OCI-LY3 (cell line): ENCODE measurements at regions not wholly inside any gene's neighbourhood (a gene's known extent, or its start where the extent isn't known, plus 50 kb on each side); places are given as distances from the start of the nearest gene placed in this dataset.

Experiments used
- H2AFZ ChIP-seq: fragments of 200-600, 300-600 bp; shearing (Covaris generic); 2 replicates; pipeline ENCODE4 v1.6.0; 2014; ENCODE audit warnings: antibody characterized with exemption, low read depth, low read length
- H3K27ac ChIP-seq: fragments of 200-600, 300-600 bp; sonication (generic); 2 replicates; pipeline ENCODE4 v1.5.1; 2014; ENCODE audit warnings: mild to moderate bottlenecking, low read length, moderate library complexity, mixed read lengths
- H3K27me3 ChIP-seq: fragments of 200-600, 300-600 bp; sonication (generic); 2 replicates; pipeline ENCODE4 v1.6.1; 2014; ENCODE audit warnings: low read depth, low read length, mixed read lengths
- H3K36me3 ChIP-seq: fragments of 200-600, 300-600 bp; sonication (generic); replicated peaks from 2 replicates; pipeline ENCODE3; 2014; ENCODE audit warnings: low read depth, low read length, mixed read lengths
- H3K4me1 ChIP-seq: fragments of 300-600, 200-600 bp; sonication (generic); 2 replicates; pipeline ENCODE4 v1.6.1; 2014; ENCODE audit warnings: low read length, mixed read lengths
- H3K4me2 ChIP-seq: fragments of 200-600, 300-600 bp; sonication (generic); 2 replicates; pipeline ENCODE4 v1.6.1; 2014; ENCODE audit warnings: low read length, mixed read lengths
- H3K4me3 ChIP-seq: fragments of 300-600, 200-600 bp; sonication (generic); 2 replicates; pipeline ENCODE4 v1.5.1; 2014; ENCODE audit warnings: antibody characterized with exemption, mild to moderate bottlenecking, low read length, moderate library complexity
- H3K79me2 ChIP-seq: fragments of 300-600, 200-600 bp; shearing (Covaris generic); 2 replicates; pipeline ENCODE4 v1.6.1; 2014; ENCODE audit warnings: mild to moderate bottlenecking, low read length, mixed read lengths
- H3K9ac ChIP-seq: fragments of 300-600, 200-600 bp; shearing (Covaris generic); 2 replicates; pipeline ENCODE4 v1.6.0; 2014; ENCODE audit warnings: mild to moderate bottlenecking, low read length, moderate library complexity
- H3K9me3 ChIP-seq: fragments of 200-600, 300-600 bp; shearing (Covaris generic); 2 replicates; pipeline ENCODE4 v1.6.1; 2014; ENCODE audit warnings: low read length, mixed read lengths; ENCODE audit not compliant: insufficient read depth
- H4K20me1 ChIP-seq: fragments of 200-600, 300-600 bp; sonication (generic); 2 replicates; pipeline ENCODE4 v1.6.1; 2016; ENCODE audit warnings: low read length, mixed read lengths; ENCODE audit not compliant: insufficient read depth
- EZH2phosphoT487 ChIP-seq: fragments of 200-600 bp; shearing (Covaris generic); IDR thresholded peaks from 2 replicates; pipeline ENCODE4 v1.6.1; 2018; ENCODE audit warnings: antibody characterized with exemption, mixed run types, low read depth
- TF ChIP-seq, protein P1 (sequence below): fragments of 200-600, 300-600 bp; sonication (generic); IDR thresholded peaks from 2 replicates; pipeline ENCODE4 v1.5.1; 2014; ENCODE audit warnings: antibody characterized with exemption, low read length, low read depth

DNA sequence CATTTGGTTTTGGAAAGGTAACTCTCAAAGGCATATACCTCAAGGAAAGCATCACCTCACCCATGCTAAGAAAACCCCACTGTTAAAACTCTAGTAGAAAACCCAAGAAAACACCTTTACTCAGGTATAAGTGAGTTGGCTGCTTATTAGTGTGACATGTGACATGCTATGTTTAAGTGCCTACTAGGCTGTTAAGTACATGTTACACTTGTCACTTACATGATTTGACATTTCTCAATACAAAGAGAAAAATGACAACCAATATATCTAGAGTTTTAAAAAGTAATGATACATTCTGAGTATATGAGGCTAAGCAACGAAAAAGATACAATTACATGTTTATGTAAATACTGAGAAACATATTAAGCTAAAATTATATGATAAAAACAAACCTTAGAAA lies 1548.3 kb upstream of the TENM3 start:
- no peak overlapping the region for H3K4me3 ChIP-seq
- H3K79me2 ChIP-seq: no peaks in the 10 kb centered on the region
- H4K20me1 ChIP-seq: no peaks in the 10 kb centered on the region
- H3K4me1 ChIP-seq: no peaks in the 10 kb centered on the region
- TF ChIP-seq, protein P1, sequence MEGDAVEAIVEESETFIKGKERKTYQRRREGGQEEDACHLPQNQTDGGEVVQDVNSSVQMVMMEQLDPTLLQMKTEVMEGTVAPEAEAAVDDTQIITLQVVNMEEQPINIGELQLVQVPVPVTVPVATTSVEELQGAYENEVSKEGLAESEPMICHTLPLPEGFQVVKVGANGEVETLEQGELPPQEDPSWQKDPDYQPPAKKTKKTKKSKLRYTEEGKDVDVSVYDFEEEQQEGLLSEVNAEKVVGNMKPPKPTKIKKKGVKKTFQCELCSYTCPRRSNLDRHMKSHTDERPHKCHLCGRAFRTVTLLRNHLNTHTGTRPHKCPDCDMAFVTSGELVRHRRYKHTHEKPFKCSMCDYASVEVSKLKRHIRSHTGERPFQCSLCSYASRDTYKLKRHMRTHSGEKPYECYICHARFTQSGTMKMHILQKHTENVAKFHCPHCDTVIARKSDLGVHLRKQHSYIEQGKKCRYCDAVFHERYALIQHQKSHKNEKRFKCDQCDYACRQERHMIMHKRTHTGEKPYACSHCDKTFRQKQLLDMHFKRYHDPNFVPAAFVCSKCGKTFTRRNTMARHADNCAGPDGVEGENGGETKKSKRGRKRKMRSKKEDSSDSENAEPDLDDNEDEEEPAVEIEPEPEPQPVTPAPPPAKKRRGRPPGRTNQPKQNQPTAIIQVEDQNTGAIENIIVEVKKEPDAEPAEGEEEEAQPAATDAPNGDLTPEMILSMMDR: no peak
- no peak for TF ChIP-seq EZH2phosphoT487
- H3K4me2 ChIP-seq: no peak overlapping the region
- H3K9me3 ChIP-seq: peaks cover 4% of the 10 kb centered on the region
- no peak overlapping the region for H2AFZ ChIP-seq
- H3K9ac ChIP-seq: no peak overlapping the region
- no peaks in the 10 kb centered on the region for H3K36me3 ChIP-seq
- H3K27me3 ChIP-seq: no peaks in the 10 kb centered on the region
- no peak overlapping the region for H3K27ac ChIP-seq

DNA sequence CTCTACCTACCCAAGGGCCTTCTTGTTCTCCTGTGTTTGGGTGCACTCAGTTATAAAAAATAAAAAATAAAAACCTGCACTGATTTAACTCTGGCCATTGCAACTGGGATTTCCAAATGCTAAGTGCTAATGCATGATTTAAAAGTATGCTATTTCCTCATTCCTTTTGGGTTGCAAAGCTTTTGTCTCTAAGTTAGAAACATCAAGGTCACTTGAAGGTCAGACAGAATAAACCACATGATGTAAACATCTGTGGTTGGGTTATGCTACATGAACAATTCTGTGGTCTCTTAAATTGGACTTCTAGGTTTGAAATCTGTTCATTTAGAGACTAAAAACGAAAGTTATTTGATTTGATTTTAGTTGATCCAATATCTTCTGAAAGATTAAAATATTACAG lies 1547.4 kb upstream of the TENM3 start:
- TF ChIP-seq EZH2phosphoT487: no peak
- TF ChIP-seq, protein P1: no peak
- no peak overlapping the region for H2AFZ ChIP-seq
- no peaks in the 10 kb centered on the region for H4K20me1 ChIP-seq
- H3K36me3 ChIP-seq: no peaks in the 10 kb centered on the region
- H3K9me3 ChIP-seq: peaks cover 4% of the 10 kb centered on the region
- H3K27me3 ChIP-seq: no peaks in the 10 kb centered on the region
- H3K79me2 ChIP-seq: no peaks in the 10 kb centered on the region
- no peak overlapping the region for H3K9ac ChIP-seq
- H3K4me1 ChIP-seq: no peaks in the 10 kb centered on the region
- H3K4me3 ChIP-seq: no peak overlapping the region
- no peak overlapping the region for H3K4me2 ChIP-seq
- H3K27ac ChIP-seq: no peak overlapping the region

DNA sequence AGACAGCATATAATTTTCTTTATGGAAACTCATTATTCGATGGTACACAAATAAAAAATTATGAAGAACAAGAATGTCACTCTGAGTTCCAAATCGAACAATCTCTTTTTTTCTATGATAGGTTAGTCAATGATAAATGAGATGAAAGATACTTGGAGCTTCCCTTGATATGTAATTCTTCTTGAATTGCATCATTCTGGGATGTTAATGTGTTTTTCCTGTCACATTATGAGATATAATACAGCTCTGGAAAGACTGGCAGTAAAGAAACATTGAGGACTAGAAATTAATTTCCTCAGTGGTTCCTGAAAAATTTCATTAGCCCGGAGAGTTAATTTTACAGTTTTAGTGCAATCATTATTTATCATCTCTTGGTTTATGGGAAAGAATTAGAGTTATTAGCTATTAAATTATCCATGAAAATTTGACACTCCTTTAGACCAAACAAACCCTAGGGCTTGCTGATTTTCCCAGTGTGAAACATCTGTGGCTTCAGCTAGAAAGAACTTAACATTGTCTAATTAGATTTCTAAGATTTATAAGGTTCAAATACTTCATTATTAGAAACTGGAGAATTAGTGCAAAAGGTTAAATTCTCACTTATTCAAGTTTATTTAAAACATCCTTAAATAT lies 1546.6 kb upstream of the TENM3 start:
- Histone ChIP-seq H3K79me2 (no peaks in the 10 kb centered on the region), H3K36me3 (no peaks in the 10 kb centered on the region), H2AFZ (no peak overlapping the region), H3K27me3 (no peaks in the 10 kb centered on the region), H3K4me3 (no peak overlapping the region), H3K4me1 (no peaks in the 10 kb centered on the region), H3K9ac (no peak overlapping the region), H4K20me1 (no peaks in the 10 kb centered on the region), H3K9me3 (peaks cover 4% of the 10 kb centered on the region), H3K27ac (no peak overlapping the region), H3K4me2 (no peak overlapping the region)
- no peak for TF ChIP-seq EZH2phosphoT487
- TF ChIP-seq, protein P1: no peak

DNA sequence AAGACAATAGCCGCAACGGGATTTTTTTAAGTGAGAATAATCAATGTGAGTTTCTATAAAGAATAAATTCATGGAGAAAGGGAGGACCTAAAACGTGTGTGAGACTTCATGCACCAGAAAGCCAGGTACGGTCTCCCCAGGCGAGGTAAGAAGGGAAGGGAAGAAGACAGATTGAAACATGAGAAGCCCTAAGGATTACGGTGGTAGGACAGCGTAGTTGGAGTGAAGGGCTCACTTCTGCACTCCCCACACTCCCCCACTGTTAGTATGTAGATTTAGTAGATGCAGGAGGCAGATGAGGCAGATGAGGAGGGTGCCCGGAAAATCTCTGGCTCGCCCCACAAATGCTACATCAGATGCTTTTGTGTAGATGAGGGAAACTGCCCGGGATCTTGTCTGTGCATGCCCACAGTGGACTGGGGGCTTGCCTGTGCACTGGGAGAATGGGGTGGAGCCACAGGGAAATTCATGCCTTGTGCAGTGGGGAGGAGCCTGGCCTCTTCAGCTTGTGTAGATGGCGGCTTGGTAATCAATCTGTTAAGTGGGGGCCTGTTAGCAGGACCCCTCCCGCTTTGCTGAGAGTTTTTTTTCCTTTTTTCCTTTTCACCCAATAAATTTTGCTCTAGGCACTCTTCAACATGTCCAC lies 1544.5 kb upstream of the TENM3 start:
- Histone ChIP-seq H3K4me2 (no peak overlapping the region), H3K36me3 (no peaks in the 10 kb centered on the region), H3K27ac (no peak overlapping the region), H3K79me2 (no peaks in the 10 kb centered on the region), H3K9me3 (peaks cover 4% of the 10 kb centered on the region; the same call in 1 of the 2 replicates), H4K20me1 (no peaks in the 10 kb centered on the region), H3K4me3 (no peak overlapping the region), H3K4me1 (no peaks in the 10 kb centered on the region), H3K9ac (no peak overlapping the region), H3K27me3 (no peaks in the 10 kb centered on the region), H2AFZ (no peak overlapping the region)
- TF ChIP-seq, protein P1: no peak
- TF ChIP-seq EZH2phosphoT487: no peak
